HCT116 (cell line): ENCODE measurements at regions not wholly inside any gene's neighbourhood (a gene's known extent, or its start where the extent isn't known, plus 50 kb on each side); places are given as distances from the start of the nearest gene placed in this dataset.

Experiments
- ATF3 ChIP-seq: IDR thresholded peaks from 2 replicates; pipeline ENCODE4 v1.6.1; 2012
- CTCF ChIP-seq, 3 experiments: fragments of 200-600 bp in 1 of 3; sonication (generic) in 1 of 3; IDR thresholded peaks in 2 of 3; conservative IDR thresholded peaks in 1 of 3; 2 replicates each; pipeline ENCODE4 v1.5.1; 2012 to 2017; ENCODE audit warnings: low read depth in 2 of 3, low read length in 2 of 3, antibody characterized with exemption in 1 of 3, borderline replicate concordance in 1 of 3, control low read depth in 1 of 3, mild to moderate bottlenecking in 1 of 3, mixed read lengths in 1 of 3, mixed run types in 1 of 3, moderate library complexity in 1 of 3; ENCODE audit not compliant: insufficient read depth in 1 of 3
- EGR1 ChIP-seq: IDR thresholded peaks from 2 replicates; pipeline ENCODE4 v1.6.1; 2012; ENCODE audit warnings: low read depth
- EZH2 ChIP-seq: fragments of 200-600 bp; sonication (generic); IDR thresholded peaks from 2 replicates; pipeline ENCODE4 v1.6.1; 2017; ENCODE audit warnings: antibody characterized with exemption, mixed run types
- FOSL1 ChIP-seq: IDR thresholded peaks from 2 replicates; pipeline ENCODE4 v1.6.1; 2012; ENCODE audit warnings: low read depth
- JUND ChIP-seq: IDR thresholded peaks from 2 replicates; pipeline ENCODE4 v1.6.1; 2012
- MAX ChIP-seq: IDR thresholded peaks from 2 replicates; pipeline ENCODE4 v1.6.1; 2012
- POLR2A ChIP-seq: IDR thresholded peaks from 2 replicates; pipeline ENCODE4 v1.7.0; 2011; ENCODE audit warnings: borderline replicate concordance; ENCODE audit not compliant: insufficient read depth, insufficient read length; ENCODE audit errors: extremely low read depth
- POLR2AphosphoS5 ChIP-seq: IDR thresholded peaks from 2 replicates; pipeline ENCODE4 v1.6.1; 2011; ENCODE audit warnings: mild to moderate bottlenecking, low read depth, low read length, moderate library complexity
- ZNF274 ChIP-seq: fragments of 200-500 bp; sonication (Bioruptor generic); IDR thresholded peaks from 2 replicates; pipeline ENCODE4 v1.6.1; 2014; ENCODE audit warnings: mild to moderate bottlenecking, low read depth, low read length, inconsistent platforms

GRCh38 chr10:111758593-111758992 lies 425.0 kb downstream of the GPAM start:
- TF ChIP-seq CTCF (IDR thresholded peaks at IDR 0.05 in 2 of 3, conservative IDR thresholded peaks at IDR 0.05 in 1 of 3; ENCODE audit: borderline replicate concordance in 1 of 3, insufficient read depth in 1 of 3, low read depth in 2 of 3, low read length in 2 of 3) (no peak), EGR1 (no peak), ATF3 (no peak), ZNF274 (no peak), FOSL1 (no peak), POLR2AphosphoS5 (no peak), MAX (no peak), POLR2A (no peak), EZH2 (no peak), JUND (no peak)
